ENCODE measurements at regions not wholly inside any gene's neighbourhood (a gene's known extent, or its start where the extent isn't known, plus 50 kb on each side); places are given as distances from the start of the nearest gene placed in this dataset.

GRCh38 chr1:219000005-219000404, 173.7 kb upstream of the LYPLAL1 start:
- peaks cover 7% of the 10 kb centered on the region for H3K9me3 Mint-ChIP-seq
- no peaks in the 10 kb centered on the region for H3K4me1 Mint-ChIP-seq
- TF ChIP-seq CTCF (IDR thresholded peaks at IDR 0.05), result no peak
- DNase-seq, result no peak
- H3K4me3 Mint-ChIP-seq, result no peak overlapping the region
- H3K36me3 Mint-ChIP-seq (ENCODE audit: low read depth), result no peaks in the 10 kb centered on the region
- H3K27me3 Mint-ChIP-seq (ENCODE audit: low read depth, poor library complexity), result no peaks in the 10 kb centered on the region
- no peak overlapping the region for H3K27ac Mint-ChIP-seq

DNA sequence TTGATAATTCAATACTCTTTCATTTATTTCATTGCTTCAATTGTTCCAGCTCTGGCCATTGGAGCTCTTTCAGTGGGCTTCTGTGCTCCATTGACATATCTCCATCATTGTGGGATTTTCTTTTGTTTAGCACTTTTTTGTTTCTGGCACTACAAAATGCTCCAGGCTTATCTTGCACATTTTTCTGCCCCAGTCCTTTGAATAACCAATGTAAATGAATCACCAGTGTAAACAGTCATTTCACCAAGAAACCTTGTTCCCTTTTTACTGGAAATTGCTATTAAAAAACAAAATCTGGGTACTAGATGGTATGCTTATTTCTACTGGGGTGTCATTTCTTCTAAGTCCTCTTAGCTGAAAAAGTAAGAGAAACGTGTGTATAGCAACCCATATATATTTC, 173.0 kb upstream of the LYPLAL1 start:
- no peaks in the 10 kb centered on the region for H3K4me1 Mint-ChIP-seq
- no peaks in the 10 kb centered on the region for H3K36me3 Mint-ChIP-seq (ENCODE audit: low read depth)
- no peak for TF ChIP-seq CTCF (IDR thresholded peaks at IDR 0.05)
- H3K27ac Mint-ChIP-seq, result no peak overlapping the region
- peaks cover 14% of the 10 kb centered on the region for H3K9me3 Mint-ChIP-seq
- DNase-seq, result no peak
- H3K4me3 Mint-ChIP-seq, result no peak overlapping the region
- no peaks in the 10 kb centered on the region for H3K27me3 Mint-ChIP-seq (ENCODE audit: low read depth, poor library complexity)

- DNase-seq, result no peak
- peaks cover 8% of the 10 kb centered on the region for H3K9me3 Mint-ChIP-seq
- no peak overlapping the region for H3K4me3 Mint-ChIP-seq
Observed at GRCh38 chr1:219010720-219011119, 163.0 kb upstream of the LYPLAL1 start.

GRCh38 chr1:219020386-219020785, 153.3 kb upstream of the LYPLAL1 start:
- DNase-seq, result no peak
- H3K4me3 Mint-ChIP-seq, result no peak overlapping the region
- TF ChIP-seq CTCF (IDR thresholded peaks at IDR 0.05), result no peak
- H3K27ac Mint-ChIP-seq, result no peak overlapping the region
- peaks cover 15% of the 10 kb centered on the region for H3K9me3 Mint-ChIP-seq
- H3K4me1 Mint-ChIP-seq, result peaks cover 6% of the 10 kb centered on the region
- no peaks in the 10 kb centered on the region for H3K36me3 Mint-ChIP-seq (ENCODE audit: low read depth)
- H3K27me3 Mint-ChIP-seq (ENCODE audit: low read depth, poor library complexity), result no peaks in the 10 kb centered on the region

More at GRCh38 chr1:219010720-219011119, 163.0 kb upstream of the LYPLAL1 start:
- no peaks in the 10 kb centered on the region for H3K27me3 Mint-ChIP-seq (ENCODE audit: low read depth, poor library complexity)
- H3K4me1 Mint-ChIP-seq, result no peaks in the 10 kb centered on the region
- TF ChIP-seq CTCF (IDR thresholded peaks at IDR 0.05), result no peak
- no peaks in the 10 kb centered on the region for H3K36me3 Mint-ChIP-seq (ENCODE audit: low read depth)
- H3K27ac Mint-ChIP-seq, result no peak overlapping the region

- Mint-ChIP-seq H3K9me3 (peaks cover 15% of the 10 kb centered on the region), H3K27me3 (ENCODE audit: low read depth, poor library complexity) (no peaks in the 10 kb centered on the region), H3K36me3 (ENCODE audit: low read depth) (no peaks in the 10 kb centered on the region), H3K27ac (no peak overlapping the region), H3K4me1 (peaks cover 6% of the 10 kb centered on the region), H3K4me3 (no peak overlapping the region)
- no peak for DNase-seq
- TF ChIP-seq CTCF (IDR thresholded peaks at IDR 0.05), result no peak
Observed at GRCh38 chr1:219020846-219021245, 152.8 kb upstream of the LYPLAL1 start.

- no peaks in the 10 kb centered on the region for H3K36me3 Mint-ChIP-seq (ENCODE audit: low read depth)
- no peaks in the 10 kb centered on the region for H3K9me3 Mint-ChIP-seq
- no peak overlapping the region for H3K27ac Mint-ChIP-seq
- H3K27me3 Mint-ChIP-seq (ENCODE audit: low read depth, poor library complexity), result no peaks in the 10 kb centered on the region
- no peak for DNase-seq
- H3K4me3 Mint-ChIP-seq, result no peak overlapping the region
- peaks cover 6% of the 10 kb centered on the region for H3K4me1 Mint-ChIP-seq
- no peak for TF ChIP-seq CTCF (IDR thresholded peaks at IDR 0.05)
Observed at GRCh38 chr1:219027146-219027673, 146.5 kb upstream of the LYPLAL1 start.
